ENCODE measurements at regions not wholly inside any gene's neighbourhood (a gene's known extent, or its start where the extent isn't known, plus 50 kb on each side); places are given as distances from the start of the nearest gene placed in this dataset.
"Not testable (repeated sequence)": the region's sequence is repeated elsewhere in the genome, so short reads cannot be mapped to it uniquely, and the experiment has no call there.

- no peak for DNase-seq (ENCODE audit: low spot score)
Measured at GRCh38 chr16:31745900-31746299, 127.7 kb upstream of the ZNF267 start.

GRCh38 chr16:31754998-31755615, 118.5 kb upstream of the ZNF267 start:
- DNase-seq (ENCODE audit: low spot score), result no peak

- no peak for DNase-seq (ENCODE audit: low spot score)
Measured at GRCh38 chr16:31764103-31764502, 109.5 kb upstream of the ZNF267 start.

GRCh38 chr16:31767267-31767666, 106.3 kb upstream of the ZNF267 start:
- no peak for DNase-seq (ENCODE audit: low spot score)

- DNase-seq (ENCODE audit: low spot score), result no peak
Measured at GRCh38 chr16:31780342-31780741, 93.3 kb upstream of the ZNF267 start.

- DNase-seq (ENCODE audit: low spot score), result no peak
Measured at GRCh38 chr16:31785126-31785525, 88.5 kb upstream of the ZNF267 start.

GRCh38 chr16:31807086-31807485, 66.5 kb upstream of the ZNF267 start:
- DNase-seq (ENCODE audit: low spot score), result no peak

GRCh38 chr16:31810863-31811262, 62.7 kb upstream of the ZNF267 start:
- DNase-seq (ENCODE audit: low spot score), result no peak

GRCh38 chr16:31816141-31816540, 57.5 kb upstream of the ZNF267 start:
- DNase-seq (ENCODE audit: low spot score), result not testable (repeated sequence)

- DNase-seq (ENCODE audit: low spot score), result no peak
Measured at GRCh38 chr16:31819386-31819785, 54.2 kb upstream of the ZNF267 start.

- no peak for DNase-seq (ENCODE audit: low spot score)
Measured at GRCh38 chr16:31819948-31820347, 53.7 kb upstream of the ZNF267 start.
